ENCODE measurements at regions not wholly inside any gene's neighbourhood (a gene's known extent, or its start where the extent isn't known, plus 50 kb on each side); places are given as distances from the start of the nearest gene placed in this dataset.

DNA sequence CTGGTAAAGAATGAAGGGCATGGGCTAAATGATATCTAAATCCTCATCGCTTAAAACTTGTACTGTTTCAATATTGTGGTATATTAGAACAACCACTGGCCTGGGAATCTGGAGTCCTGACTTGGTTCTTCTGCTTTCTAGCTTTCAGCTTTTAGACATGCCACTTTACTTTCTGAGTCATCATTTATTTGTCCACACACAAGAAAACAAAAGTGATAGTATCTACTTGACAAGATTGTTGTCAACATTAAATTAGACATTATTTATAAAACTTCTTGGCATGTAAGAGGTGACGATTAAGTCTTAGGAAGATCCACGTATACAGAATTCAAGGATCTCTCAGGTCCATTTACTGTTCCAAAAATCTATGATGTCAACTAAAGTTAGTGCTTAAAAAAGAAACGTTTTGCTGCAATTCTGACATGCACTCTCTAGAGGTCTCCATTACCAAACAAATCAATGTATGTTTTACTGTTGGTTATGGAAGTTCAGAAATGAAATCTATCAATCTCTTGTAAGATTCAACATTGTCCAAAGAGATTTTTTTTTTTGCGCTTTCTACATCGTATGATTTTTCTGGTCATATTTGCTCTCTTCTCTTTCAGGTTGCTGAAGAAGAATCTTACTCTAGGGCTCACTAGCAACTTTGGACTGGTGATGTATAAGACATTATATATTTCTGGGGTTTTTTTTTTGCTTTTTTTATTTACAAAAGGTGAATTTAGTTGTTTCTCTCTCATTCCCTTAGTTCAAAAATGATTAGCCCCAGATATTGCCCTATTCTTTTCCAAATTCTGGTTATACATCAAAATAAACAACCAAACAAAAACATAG lies 53.6 kb upstream of the DYNC1I1 start:
- DNase-seq, result peak; percentile 18

- no peak for DNase-seq
Measured at GRCh38 chr7:95716357-95717122, 55.8 kb upstream of the DYNC1I1 start.

DNA sequence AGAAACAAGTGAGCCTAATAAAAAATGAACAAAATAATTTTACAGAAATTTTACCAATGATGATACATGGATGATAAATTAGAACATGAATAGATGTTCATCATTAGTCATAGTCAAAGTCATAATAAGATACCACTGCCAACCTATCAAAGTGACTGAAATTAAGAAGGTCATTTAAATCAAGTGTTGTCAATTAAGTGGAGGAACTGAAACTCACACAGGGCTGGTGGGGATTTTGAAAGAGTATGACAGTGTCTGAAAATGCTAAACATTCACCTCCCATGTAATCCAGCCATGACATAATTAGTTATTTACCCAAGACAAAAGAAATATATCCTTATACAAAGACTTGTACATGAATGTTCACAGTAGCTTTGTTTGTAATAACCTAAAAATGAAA lies 57.1 kb upstream of the DYNC1I1 start:
- no peak for DNase-seq

- DNase-seq, result no peak
Measured at GRCh38 chr7:95710711-95711110, 61.6 kb upstream of the DYNC1I1 start.

- no peak for DNase-seq
Measured at GRCh38 chr7:95700917-95701316, 71.4 kb upstream of the DYNC1I1 start.

DNA sequence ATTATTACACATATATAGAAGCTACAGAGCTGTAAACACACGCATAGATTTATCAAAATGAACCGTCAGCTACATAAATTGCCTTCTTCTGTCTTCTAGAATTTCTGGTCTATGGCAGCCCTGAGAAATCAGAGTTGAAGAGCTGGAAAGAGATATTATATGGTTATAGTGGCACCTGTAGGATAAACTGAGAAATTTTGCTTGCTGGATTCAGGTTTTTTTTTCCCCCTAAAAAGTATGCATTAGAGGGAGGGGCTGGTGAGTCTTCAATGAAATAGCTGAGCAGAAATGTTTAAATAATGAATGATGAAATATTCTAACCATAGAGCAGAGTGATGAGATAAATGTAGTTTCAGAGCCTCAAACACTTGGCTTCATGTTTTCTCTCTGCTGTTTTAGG lies 78.0 kb upstream of the DYNC1I1 start:
- no peak for DNase-seq

DNA sequence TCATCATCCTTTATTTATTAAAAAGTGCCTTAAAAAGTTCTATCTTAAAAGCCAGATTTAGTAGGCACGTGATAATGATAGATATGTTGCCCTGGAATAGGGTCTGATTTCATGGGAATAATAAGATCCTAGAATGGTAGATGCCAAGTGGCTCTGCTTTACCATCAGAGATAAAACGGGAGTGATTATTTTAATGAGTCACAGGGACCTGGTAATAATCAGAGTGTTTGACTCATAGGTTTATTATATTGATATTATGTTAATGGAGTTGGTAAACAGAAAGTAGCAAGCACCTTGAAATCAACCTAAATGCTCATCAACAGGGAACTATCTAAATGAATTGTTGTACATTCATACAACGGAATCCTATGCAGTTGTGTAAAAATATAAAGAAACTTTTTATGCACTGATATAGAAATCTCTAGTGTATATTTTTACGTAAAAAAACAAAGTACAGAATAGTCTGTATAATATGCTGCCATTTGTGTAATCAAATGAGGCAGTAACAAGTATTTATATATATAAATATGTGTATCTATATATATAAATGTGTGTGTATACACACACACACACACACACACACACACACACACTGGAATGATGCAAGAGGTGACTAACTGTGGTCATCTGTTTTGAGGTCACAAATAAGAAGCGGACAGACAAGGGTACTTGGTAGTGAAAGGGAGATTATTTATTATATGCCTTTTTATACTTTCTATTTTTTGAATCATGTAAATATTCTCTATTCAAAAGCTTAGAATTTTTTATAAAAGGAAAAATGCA lies 78.6 kb upstream of the DYNC1I1 start:
- DNase-seq, result no peak

DNA sequence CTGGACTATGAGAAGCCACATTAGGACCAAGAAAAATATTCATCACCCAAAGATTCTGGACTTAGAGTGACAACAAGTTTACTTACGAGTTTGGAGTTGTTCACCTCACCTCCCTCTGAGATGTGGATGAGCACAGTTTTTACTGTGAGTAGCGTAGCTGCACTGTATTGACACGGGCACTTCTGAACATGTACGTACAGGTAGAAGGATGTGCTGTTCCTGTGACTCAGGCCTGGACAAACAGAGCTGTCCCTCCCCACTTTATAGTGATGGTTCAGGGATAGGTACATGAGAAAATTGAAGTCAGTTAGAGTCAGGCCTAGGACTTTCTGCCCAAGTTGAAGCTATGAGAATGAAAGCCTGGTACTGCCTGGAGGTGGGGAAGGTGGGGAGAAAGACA lies 80.9 kb upstream of the DYNC1I1 start:
- DNase-seq, result no peak

- peak; percentile 81 for DNase-seq
Measured at GRCh38 chr7:95690367-95690947, 81.9 kb upstream of the DYNC1I1 start.

DNA sequence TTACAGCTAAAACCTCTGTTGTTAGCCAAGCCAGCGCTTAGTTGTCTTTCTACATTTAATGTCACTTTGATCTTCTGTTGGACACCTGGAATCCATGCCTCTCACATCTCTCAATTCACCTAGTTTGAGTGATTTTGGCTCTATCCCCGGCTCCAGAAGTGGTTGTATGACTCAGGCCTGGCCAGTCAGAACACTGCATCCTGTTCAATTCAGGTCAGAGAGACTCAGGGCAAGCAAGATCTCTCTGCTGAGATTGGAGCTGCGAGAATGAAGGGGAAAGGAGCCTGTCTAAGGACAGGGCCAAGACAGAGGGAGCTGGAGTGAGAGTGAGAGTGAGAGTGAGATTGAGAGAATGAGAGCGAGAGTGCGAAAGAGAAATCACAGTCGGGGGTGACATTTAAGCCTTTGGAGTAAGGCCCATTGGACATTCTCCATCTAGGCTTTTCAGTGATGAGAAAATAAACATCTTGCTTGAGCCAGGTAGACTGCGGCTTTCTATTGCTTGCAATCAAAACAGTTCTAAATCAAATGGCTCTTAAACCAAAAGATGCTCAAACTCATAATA lies 83.3 kb upstream of the DYNC1I1 start:
- DNase-seq, result no peak

GRCh38 chr7:95687759-95688343 lies 84.5 kb upstream of the DYNC1I1 start:
- DNase-seq, result peak; percentile 81

DNA sequence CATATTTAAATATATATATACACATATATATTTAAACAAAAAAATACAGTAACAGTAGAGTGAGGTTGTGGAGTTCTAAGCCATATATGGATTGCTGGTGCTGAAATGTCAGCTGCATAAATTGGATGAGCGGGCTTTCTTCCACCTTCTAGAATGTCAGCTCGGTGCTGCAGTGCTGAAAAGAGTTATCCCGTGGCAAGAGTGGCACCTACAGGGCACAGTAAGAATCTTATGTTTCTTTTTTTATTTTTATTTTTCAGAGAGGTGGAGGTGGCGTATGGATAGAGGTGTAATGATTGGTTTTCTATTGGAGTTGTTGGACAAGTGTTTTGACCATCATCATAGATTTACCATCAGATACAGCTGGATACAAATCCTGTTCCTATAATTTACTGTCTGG lies 86.2 kb upstream of the DYNC1I1 start:
- peak; percentile 78 for DNase-seq

GRCh38 chr7:95684505-95684904 lies 87.8 kb upstream of the DYNC1I1 start:
- no peak for DNase-seq

GRCh38 chr7:95684037-95684436 lies 87.7 kb upstream of the PDK4 start:
- DNase-seq, result peak; percentile 80

- peak; percentile 16 for DNase-seq
Measured at GRCh38 chr7:95682913-95683312, 86.6 kb upstream of the PDK4 start.

- no peak for DNase-seq
Measured at GRCh38 chr7:95676691-95677090, 80.4 kb upstream of the PDK4 start.

GRCh38 chr7:95675632-95676031 lies 79.3 kb upstream of the PDK4 start:
- DNase-seq, result no peak

DNA sequence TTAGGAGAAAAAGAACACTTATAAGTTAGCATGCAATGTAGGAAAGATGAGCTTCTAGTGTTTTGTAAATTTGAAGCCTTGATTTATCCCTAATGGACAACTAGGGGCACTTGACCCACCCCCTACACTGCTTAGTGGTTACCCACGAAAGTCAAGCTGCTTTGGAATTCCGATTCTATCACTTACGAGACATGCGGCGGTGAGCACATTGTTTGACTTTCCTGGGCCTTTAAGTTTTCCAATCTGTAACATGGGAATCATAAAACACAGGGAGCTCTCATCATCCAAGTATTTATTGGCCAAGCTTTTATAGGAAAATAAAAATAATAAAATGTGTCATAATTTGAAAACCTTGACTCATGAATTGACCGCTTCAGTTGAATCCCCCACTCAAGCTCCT lies 78.7 kb upstream of the PDK4 start:
- DNase-seq, result no peak

DNA sequence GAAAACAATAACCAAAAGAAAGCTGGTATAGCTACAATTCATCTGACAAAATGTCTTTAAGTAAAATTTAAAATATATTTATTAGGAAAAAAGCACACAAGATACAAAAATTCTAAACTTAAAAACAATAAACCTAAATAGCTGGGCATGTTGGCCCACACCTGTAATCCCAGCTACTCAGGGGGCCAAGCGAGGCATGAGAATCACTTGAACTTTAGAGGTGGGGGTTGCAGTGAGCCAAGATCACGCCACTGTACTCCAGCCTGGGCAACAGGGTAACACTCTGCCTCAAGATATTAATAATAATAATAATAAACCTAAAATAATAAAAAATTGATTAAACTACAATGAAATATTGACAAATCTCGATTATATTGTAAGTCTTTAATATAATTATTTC lies 77.8 kb upstream of the PDK4 start:
- no peak for DNase-seq

DNA sequence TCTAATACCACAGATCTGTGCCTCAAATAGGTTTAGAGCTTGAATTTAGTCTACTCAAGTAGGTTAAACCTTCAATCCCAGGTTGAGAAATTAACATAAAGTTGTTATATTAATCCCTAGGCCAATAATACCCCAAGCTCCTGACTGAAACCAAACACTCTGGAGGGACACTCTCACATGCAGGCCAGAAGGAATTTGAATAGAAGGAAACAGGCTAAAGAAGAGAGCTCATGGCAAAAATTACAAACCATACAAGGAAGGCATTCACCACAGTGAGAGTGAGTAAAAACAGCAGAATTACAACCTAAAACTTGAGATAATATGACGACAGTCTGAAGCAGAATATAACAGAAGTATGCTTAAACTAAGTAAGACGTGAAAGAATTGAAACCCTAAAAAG lies 76.1 kb upstream of the PDK4 start:
- DNase-seq, result peak; percentile 55

GRCh38 chr7:95669513-95669912 lies 73.2 kb upstream of the PDK4 start:
- no peak for DNase-seq

DNA sequence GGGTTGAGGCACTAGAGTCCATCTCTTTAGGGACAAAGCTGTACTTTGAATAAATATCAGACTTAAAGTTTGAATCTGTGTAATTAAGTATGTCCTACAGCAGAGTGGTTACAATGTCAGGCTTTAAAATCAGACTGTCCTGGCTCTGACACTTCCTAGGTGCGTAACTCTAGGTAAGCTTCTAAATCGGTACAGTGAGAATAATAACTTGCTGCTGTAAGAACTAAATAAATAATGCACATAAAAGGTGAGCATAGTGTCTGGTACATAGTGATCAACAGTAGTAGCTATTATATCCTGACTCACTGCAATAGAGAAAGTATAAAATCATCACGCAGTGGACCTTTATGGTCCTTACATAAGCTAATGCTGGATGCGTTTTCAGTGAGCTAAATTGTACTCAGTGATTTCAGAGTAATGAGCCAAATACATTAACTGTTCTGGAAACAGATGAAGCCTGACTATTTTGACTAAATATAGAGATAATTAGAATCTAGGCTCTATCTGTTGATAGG lies 72.2 kb upstream of the PDK4 start:
- no peak for DNase-seq
